Heart right ventricle (tissue), 16 donors: ENCODE measurements at regions not wholly inside any gene's neighbourhood (a gene's known extent, or its start where the extent isn't known, plus 50 kb on each side); places are given as distances from the start of the nearest gene placed in this dataset.

Experiments
- ATAC-seq, 8 donors: fragments of 200-7000 bp; cut with Tn5 transposase; one replicate each; pipeline ENCODE4 v1.9.1; 2020; ENCODE audit warnings: mild to moderate bottlenecking in 8 of 8, moderate library complexity in 8 of 8, moderate number of reproducible peaks in 1 of 8
- DNase-seq, 2 donors: peaks; one replicate each; pipeline ENCODE4 v3.0.0-alpha.2; 2020
- H3K27ac ChIP-seq, 10 donors: fragments of 200-600 bp; sonication (generic) in 2 of 10; one replicate each; pipeline versions ENCODE4 v1.5.0 to v1.8.0; 2020 to 2022; ENCODE audit warnings: mild to moderate bottlenecking in 3 of 10
- H3K27me3 ChIP-seq, 7 donors: fragments of 200-600 bp; one replicate each; pipeline ENCODE4 v1.8.0; 2021 to 2022; ENCODE audit warnings: mild to moderate bottlenecking in 2 of 7
- H3K36me3 ChIP-seq, 9 donors: fragments of 200-600 bp; sonication (generic) in 1 of 9; one replicate each; pipeline versions ENCODE4 v1.5.0 to v1.8.0; 2020 to 2022; ENCODE audit warnings: mild to moderate bottlenecking in 2 of 9
- H3K4me1 ChIP-seq, 9 donors: fragments of 200-600 bp; sonication (generic) in 1 of 9; one replicate each; pipeline versions ENCODE4 v1.5.0 to v1.8.0; 2020 to 2022; ENCODE audit warnings: mild to moderate bottlenecking in 4 of 9
- H3K4me3 ChIP-seq, 10 donors: fragments of 200-600 bp; sonication (generic) in 2 of 10; one replicate each; pipeline versions ENCODE4 v1.5.0 to v1.8.0; 2020 to 2022; ENCODE audit warnings: mild to moderate bottlenecking in 7 of 10, moderate library complexity in 2 of 10
- H3K9me3 ChIP-seq, 11 donors: fragments of 200-600 bp in 10 of 11; sonication (generic) in 2 of 11; one replicate each; pipeline versions ENCODE4 v1.5.0 to v1.8.0; 2013 to 2022; ENCODE audit warnings: mild to moderate bottlenecking in 2 of 11, control low read depth in 1 of 11, moderate library complexity in 1 of 11
- WGBS, 2 donors: extraction: QIAGEN DNeasy Blood & Tissue Kit; methylation state at CpG; one replicate each; pipeline ENCODE4 v1.1.7; 2013; ENCODE audit warnings: inconsistent platforms in 1 of 2; 5-methylcytosine and 5-hydroxymethylcytosine counted together
- intact Hi-C, 10 donors: fragments of 100-400 bp; cut with DNase I; formaldehyde crosslinking; loops; one replicate each; pipeline versions ENCODE4 v1.11.1 to v1.14.2; 2022
- TF ChIP-seq, protein P1 (sequence below), 9 donors: fragments of 200-600 bp; sonication (generic) in 2 of 9; IDR thresholded peaks; one replicate each; pipeline versions ENCODE4 v1.5.0 to v1.8.0; 2021 to 2022; ENCODE audit warnings: antibody characterized with exemption in 9 of 9, mild to moderate bottlenecking in 5 of 9, moderate library complexity in 1 of 9
- donor health status: Arrhythmogenic right ventricular cardiomyopathy.
- donor health status: ischemic (EF 13 %, LVEDD 7.1; RV severe dilation, severe dysfunction).
- donor health status: healthy with polysubstance abuse.
- donor health status: DM: no; HTN: yes; CAD: no.
- donor health status: DM: no; HTN: no; CAD: no.
- donor health status: ischemic (EF 25% LVEDD 6.9; RV normal size, moderate dysfunction).
- donor health status: ischemic (EF 25% LVEDD 5.7; RV mildly dilated, moderate dysfunction).
- donor health status: healthy.
- donor health status: DM: yes; HTN: yes; CAD: no.
- donor health status: Ischemic cardiomyopathy.
- donor health status: ischemic (EF 35%, LVEDD 5.7; RV mildly dilated, moderate dysfunction).
- donor health status: nonischemic (EF 11% LVEDD 7.7; RV severe dilation, severe dysfunction).
- donor health status: DM: yes; HTN: yes; CAD: no.
- donor health status: PGD.
- donor health status: ischemic (EF 29% LVEDD 5.4; RV normal size, mild dysfunction).
- donor health status: nonischemic (EF 23%, LVEDD 6.1; RV moderate dilation, normal function).

DNA sequence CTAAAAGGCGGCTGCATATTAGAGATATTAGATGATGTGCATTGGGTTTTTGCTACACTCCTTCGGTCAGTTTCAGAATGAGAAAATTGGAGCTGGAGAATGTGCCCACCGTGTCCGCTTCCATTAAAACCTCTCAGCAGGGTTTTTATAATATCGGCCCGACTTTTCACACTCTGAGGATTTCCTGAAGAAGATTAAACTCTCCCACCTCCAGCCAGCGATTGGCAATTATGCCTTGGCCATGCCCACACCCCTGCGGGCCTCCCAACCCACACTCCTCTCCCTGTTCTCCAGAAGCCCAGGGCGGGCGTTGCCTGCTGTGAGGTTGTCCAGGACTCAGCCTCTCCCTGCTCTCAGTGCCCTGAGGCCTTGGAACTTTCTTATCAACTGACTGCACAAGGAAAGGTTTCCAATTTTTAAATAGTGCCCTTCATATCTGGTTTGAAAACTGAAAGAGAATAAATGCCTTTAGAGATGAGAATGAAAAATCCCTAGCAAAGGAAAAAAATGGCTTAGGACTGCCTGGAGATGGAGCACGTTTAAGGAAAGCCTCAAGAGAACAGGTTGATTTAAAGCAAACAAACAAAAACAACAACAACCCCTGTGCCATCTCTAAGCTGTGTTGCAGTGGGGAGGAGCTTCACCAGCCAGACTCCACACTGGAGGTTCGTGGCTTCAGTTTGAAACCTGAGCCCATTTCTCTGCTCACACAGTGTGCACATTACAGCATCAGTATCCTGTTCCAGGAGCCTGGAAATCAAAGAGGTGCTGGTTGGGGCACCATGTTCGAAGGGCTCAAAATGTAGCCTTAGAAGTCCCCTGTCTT lies 292.9 kb downstream of the NSG2 start:
- Histone ChIP-seq H3K4me3 (no peak overlapping the region), H3K27me3 (peaks cover 0 to 38% (median 27%) of the 10 kb centered on the region in 7 donors), H3K4me1 (peaks cover 0 to 16% (median 7%) of the 10 kb centered on the region in 9 donors), H3K27ac (peak overlapping the region in 1 of 10 donors; percentile 18), H3K9me3 (no peaks in the 10 kb centered on the region), H3K36me3 (no peaks in the 10 kb centered on the region)
- WGBS, 2 donors = 27 to 31% methylated on average over 13 of the region's 13 CpGs
- ATAC-seq = peak in 4 of 8 donors; percentile 39 to 74 (median 52)
- DNase-seq = no peak
- intact Hi-C loops = loop anchor here in 2 of 10 donors (10.0 kb wide), 2 partner anchors 456 to 596 kb away; no protein-coding TSS in a partner anchor
- TF ChIP-seq, protein P1, sequence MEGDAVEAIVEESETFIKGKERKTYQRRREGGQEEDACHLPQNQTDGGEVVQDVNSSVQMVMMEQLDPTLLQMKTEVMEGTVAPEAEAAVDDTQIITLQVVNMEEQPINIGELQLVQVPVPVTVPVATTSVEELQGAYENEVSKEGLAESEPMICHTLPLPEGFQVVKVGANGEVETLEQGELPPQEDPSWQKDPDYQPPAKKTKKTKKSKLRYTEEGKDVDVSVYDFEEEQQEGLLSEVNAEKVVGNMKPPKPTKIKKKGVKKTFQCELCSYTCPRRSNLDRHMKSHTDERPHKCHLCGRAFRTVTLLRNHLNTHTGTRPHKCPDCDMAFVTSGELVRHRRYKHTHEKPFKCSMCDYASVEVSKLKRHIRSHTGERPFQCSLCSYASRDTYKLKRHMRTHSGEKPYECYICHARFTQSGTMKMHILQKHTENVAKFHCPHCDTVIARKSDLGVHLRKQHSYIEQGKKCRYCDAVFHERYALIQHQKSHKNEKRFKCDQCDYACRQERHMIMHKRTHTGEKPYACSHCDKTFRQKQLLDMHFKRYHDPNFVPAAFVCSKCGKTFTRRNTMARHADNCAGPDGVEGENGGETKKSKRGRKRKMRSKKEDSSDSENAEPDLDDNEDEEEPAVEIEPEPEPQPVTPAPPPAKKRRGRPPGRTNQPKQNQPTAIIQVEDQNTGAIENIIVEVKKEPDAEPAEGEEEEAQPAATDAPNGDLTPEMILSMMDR (IDR thresholded peaks at IDR 0.05) = no peak

DNA sequence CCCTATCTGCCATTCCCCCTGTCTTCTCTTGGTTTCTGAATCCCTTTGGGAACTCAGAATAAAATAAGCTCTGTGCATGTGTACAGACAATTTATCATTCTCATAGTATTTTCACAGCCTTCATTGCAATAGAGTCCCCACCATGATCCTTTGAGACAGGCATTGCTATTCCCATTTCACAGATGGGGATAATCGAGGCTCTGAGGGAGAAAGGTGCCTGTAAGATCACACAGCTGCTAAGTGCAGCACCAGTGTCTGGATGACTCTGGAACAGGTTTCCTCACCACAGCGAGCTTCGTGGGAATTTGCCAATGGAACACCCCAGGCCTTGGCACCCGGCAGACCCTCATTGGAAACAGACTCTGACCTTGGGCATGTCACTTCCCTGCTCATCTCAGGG lies 293.6 kb downstream of the NSG2 start:
- H3K36me3 ChIP-seq = no peaks in the 10 kb centered on the region
- TF ChIP-seq, protein P1 (IDR thresholded peaks at IDR 0.05) = no peak
- H3K27me3 ChIP-seq = peaks cover 0 to 34% (median 27%) of the 10 kb centered on the region in 7 donors
- H3K27ac ChIP-seq = no peak overlapping the region
- ATAC-seq = no peak
- H3K4me1 ChIP-seq = peaks cover 0 to 16% (median 7%) of the 10 kb centered on the region in 9 donors
- no peak for DNase-seq
- whole genome bisulfite sequencing, 2 donors = 81 to 87% methylated on average over 4 of the region's 4 CpGs
- intact Hi-C loops = loop anchor here in 2 of 10 donors (10.0 kb wide), 2 partner anchors 456 to 596 kb away; no protein-coding TSS in a partner anchor
- H3K4me3 ChIP-seq = no peak overlapping the region
- H3K9me3 ChIP-seq = no peaks in the 10 kb centered on the region

DNA sequence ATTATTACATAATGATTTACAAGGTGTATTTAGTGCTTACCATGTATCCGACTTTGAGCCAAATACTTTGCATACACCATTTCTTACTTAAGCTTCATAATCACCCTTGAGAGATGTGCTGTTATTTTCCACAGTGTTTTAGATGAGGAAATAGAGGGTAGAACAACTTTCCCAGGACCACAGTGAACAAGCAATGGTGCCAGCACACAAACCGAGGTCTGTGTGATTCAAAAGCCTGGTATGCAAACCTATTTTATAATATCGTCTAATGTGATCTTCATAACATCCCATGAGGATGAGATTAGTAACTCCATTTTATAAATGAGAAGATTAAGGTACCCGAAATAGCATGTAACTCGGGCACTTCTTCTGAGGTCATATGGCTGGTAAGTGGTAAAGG lies 294.7 kb downstream of the NSG2 start:
- Histone ChIP-seq H3K27me3 (peaks cover 0 to 30% (median 21%) of the 10 kb centered on the region in 7 donors), H3K4me3 (no peak overlapping the region), H3K4me1 (peaks cover 0 to 16% (median 7%) of the 10 kb centered on the region in 9 donors), H3K27ac (no peak overlapping the region), H3K9me3 (peaks cover 0 to 4% (median 0%) of the 10 kb centered on the region in 11 donors), H3K36me3 (no peaks in the 10 kb centered on the region)
- ATAC-seq (no peak), DNase-seq (no peak)
- TF ChIP-seq, protein P1 (IDR thresholded peaks at IDR 0.05) = no peak
- intact Hi-C loops = no loop called here
- WGBS, 2 donors = 80% methylated on average over 5 of the region's 5 CpGs

DNA sequence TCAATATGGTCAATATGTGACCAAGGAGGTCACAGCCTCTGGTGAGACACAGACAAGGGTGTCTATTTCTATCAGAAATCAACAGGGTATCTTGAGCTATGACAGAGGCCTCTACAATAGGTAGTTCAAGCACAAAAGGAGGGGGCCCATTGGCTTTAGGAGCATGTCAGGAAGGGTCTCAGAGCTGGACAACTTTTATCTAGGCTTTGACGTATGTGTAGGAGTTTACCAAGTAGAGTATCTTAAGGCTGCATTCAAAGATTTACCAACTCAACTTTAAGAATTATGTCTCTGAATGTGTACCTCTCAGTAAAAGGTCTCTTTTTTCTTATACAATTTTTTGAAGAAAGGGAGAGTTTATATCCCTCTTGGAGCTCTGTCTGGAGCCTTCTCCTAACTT lies 297.2 kb downstream of the NSG2 start:
- 92 to 100% methylated on average over 1 of the region's 1 CpG for WGBS, 2 donors
- TF ChIP-seq, protein P1 (IDR thresholded peaks at IDR 0.05) = no peak
- intact Hi-C loops = no loop called here

More for the DNA sequence above, 297.2 kb downstream of the NSG2 start:
- Histone ChIP-seq H3K36me3 (no peaks in the 10 kb centered on the region), H3K27ac (no peak overlapping the region), H3K4me3 (no peak overlapping the region), H3K9me3 (peaks cover 0 to 7% (median 0%) of the 10 kb centered on the region in 11 donors), H3K27me3 (peaks cover 0 to 17% (median 0%) of the 10 kb centered on the region in 7 donors), H3K4me1 (peaks cover 0 to 9% (median 5%) of the 10 kb centered on the region in 9 donors)
- ATAC-seq = no peak
- DNase-seq = no peak
